OCI-LY7 (cell line): ENCODE measurements at regions not wholly inside any gene's neighbourhood (a gene's known extent, or its start where the extent isn't known, plus 50 kb on each side); places are given as distances from the start of the nearest gene placed in this dataset.

ENCODE experiments used
- EZH2phosphoT487 ChIP-seq: fragments of 200-600 bp; sonication (generic); IDR thresholded peaks from 2 replicates; pipeline ENCODE4 v1.6.1; 2018; ENCODE audit warnings: low read depth, borderline replicate concordance, mild to moderate bottlenecking, mixed run types, antibody characterized with exemption, low read length, moderate library complexity, mixed read lengths
- TF ChIP-seq, protein P1 (sequence below): fragments of 200-600 bp; sonication (generic); conservative IDR thresholded peaks from 2 replicates; pipeline ENCODE4 v1.5.1; 2014; ENCODE audit warnings: mild to moderate bottlenecking, antibody characterized with exemption, low read length, moderate library complexity, mixed read lengths

DNA sequence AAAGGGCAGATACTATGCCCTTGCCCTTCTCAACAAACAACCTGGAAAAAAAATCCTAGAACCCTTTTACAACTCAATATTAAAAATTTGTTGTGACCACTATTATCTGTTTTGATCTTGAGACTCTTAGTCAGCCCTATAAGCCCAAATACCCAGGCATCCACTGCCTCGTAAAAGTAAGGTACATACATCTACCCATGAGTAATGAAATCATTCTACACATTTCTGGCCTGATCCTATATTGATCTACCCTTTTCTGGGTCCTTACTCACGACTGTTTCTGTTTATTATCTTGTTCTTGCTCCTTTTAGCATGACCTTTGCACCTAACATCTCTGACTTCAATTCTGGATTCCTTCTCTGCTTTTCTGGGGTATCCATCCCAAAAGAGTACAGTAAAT lies 56.8 kb downstream of the SCG2 start:
- TF ChIP-seq, protein P1, sequence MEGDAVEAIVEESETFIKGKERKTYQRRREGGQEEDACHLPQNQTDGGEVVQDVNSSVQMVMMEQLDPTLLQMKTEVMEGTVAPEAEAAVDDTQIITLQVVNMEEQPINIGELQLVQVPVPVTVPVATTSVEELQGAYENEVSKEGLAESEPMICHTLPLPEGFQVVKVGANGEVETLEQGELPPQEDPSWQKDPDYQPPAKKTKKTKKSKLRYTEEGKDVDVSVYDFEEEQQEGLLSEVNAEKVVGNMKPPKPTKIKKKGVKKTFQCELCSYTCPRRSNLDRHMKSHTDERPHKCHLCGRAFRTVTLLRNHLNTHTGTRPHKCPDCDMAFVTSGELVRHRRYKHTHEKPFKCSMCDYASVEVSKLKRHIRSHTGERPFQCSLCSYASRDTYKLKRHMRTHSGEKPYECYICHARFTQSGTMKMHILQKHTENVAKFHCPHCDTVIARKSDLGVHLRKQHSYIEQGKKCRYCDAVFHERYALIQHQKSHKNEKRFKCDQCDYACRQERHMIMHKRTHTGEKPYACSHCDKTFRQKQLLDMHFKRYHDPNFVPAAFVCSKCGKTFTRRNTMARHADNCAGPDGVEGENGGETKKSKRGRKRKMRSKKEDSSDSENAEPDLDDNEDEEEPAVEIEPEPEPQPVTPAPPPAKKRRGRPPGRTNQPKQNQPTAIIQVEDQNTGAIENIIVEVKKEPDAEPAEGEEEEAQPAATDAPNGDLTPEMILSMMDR, result no peak
- no peak for TF ChIP-seq EZH2phosphoT487
